Liver (tissue), 8 donors: ENCODE measurements at regions not wholly inside any gene's neighbourhood (a gene's known extent, or its start where the extent isn't known, plus 50 kb on each side); places are given as distances from the start of the nearest gene placed in this dataset.
A peak's percentile ranks its signal among the peaks of the same experiment; 100 is the strongest.
"Not testable (repeated sequence)": the region's sequence is repeated elsewhere in the genome, so short reads cannot be mapped to it uniquely, and the experiment has no call there.

ENCODE experiments used
- DNase-seq: peaks from one replicate; pipeline ENCODE4 v3.0.0-alpha.2; 2017; ENCODE audit warnings: low spot score
- H3K27ac ChIP-seq, 2 donors: one replicate each; pipeline ENCODE4 v1.7.0; 2013; ENCODE audit warnings: inconsistent platforms in 2 of 2, low read length in 2 of 2, control low read depth in 1 of 2, low read depth in 1 of 2, mild to moderate bottlenecking in 1 of 2
- H3K27me3 ChIP-seq, 4 donors: one replicate each; pipeline versions ENCODE4 v1.6.1 to v1.7.0; 2013; ENCODE audit warnings: low read length in 3 of 4, inconsistent platforms in 1 of 4, mild to moderate bottlenecking in 1 of 4, moderate library complexity in 1 of 4; ENCODE audit not compliant: control insufficient read depth in 4 of 4, insufficient read depth in 4 of 4
- H3K36me3 ChIP-seq, 4 donors: one replicate each; pipeline versions ENCODE4 v1.6.1 to v1.7.0; 2013; ENCODE audit warnings: low read length in 3 of 4, mild to moderate bottlenecking in 3 of 4, low read depth in 1 of 4, moderate library complexity in 1 of 4; ENCODE audit not compliant: control insufficient read depth in 4 of 4, insufficient read depth in 3 of 4
- H3K4me1 ChIP-seq, 4 donors: one replicate each; pipeline versions ENCODE4 v1.6.1 to v1.7.0; 2013; ENCODE audit warnings: low read length in 3 of 4, mild to moderate bottlenecking in 3 of 4, moderate library complexity in 1 of 4; ENCODE audit not compliant: control insufficient read depth in 4 of 4, insufficient read depth in 4 of 4
- H3K4me3 ChIP-seq, 3 donors: one replicate each; pipeline versions ENCODE4 v1.6.1 to v1.7.0; 2013; ENCODE audit warnings: low read length in 3 of 3, control low read depth in 1 of 3, low read depth in 1 of 3, mild to moderate bottlenecking in 1 of 3
- H3K9ac ChIP-seq, 2 donors: one replicate each; pipeline ENCODE4 v1.7.0; 2013; ENCODE audit warnings: low read length in 2 of 2, mild to moderate bottlenecking in 2 of 2, moderate library complexity in 2 of 2, control low read depth in 1 of 2, low read depth in 1 of 2
- H3K9me3 ChIP-seq, 4 donors: one replicate each; pipeline versions ENCODE4 v1.6.1 to v1.7.0; 2013; ENCODE audit warnings: low read length in 3 of 4; ENCODE audit not compliant: control insufficient read depth in 4 of 4
- EGR1 ChIP-seq, 2 donors: IDR thresholded peaks; 2 replicates each; pipeline ENCODE4 v1.6.1; 2016 to 2018; ENCODE audit warnings: antibody characterized with exemption in 2 of 2, low read depth in 2 of 2
- FOXA1 ChIP-seq: IDR thresholded peaks from 2 replicates; pipeline ENCODE4 v1.6.1; 2016; ENCODE audit warnings: antibody characterized with exemption
- FOXA2 ChIP-seq: IDR thresholded peaks from 2 replicates; pipeline ENCODE4 v1.6.1; 2016; ENCODE audit warnings: antibody characterized with exemption
- GABPA ChIP-seq, 2 donors: IDR thresholded peaks in 1 of 2; conservative IDR thresholded peaks in 1 of 2; 2 replicates each; pipeline ENCODE4 v1.6.1; 2016; ENCODE audit warnings: antibody characterized with exemption in 2 of 2, mild to moderate bottlenecking in 1 of 2, moderate library complexity in 1 of 2
- HNF4A ChIP-seq, 2 donors: conservative IDR thresholded peaks; 2 replicates each; pipeline ENCODE4 v1.6.1; 2016; ENCODE audit warnings: antibody characterized with exemption in 2 of 2, mild to moderate bottlenecking in 2 of 2
- HNF4G ChIP-seq: IDR thresholded peaks from 2 replicates; pipeline ENCODE4 v1.6.1; 2016; ENCODE audit warnings: antibody characterized with exemption
- JUND ChIP-seq, 2 donors: IDR thresholded peaks; 2 replicates each; pipeline ENCODE4 v1.6.1; 2016; ENCODE audit warnings: antibody characterized with exemption in 2 of 2
- NR2F2 ChIP-seq: IDR thresholded peaks from 2 replicates; pipeline ENCODE4 v1.6.1; 2016; ENCODE audit warnings: antibody characterized with exemption
- RAD21 ChIP-seq, 2 donors: IDR thresholded peaks; 2 replicates each; pipeline ENCODE4 v1.6.1; 2016; ENCODE audit warnings: antibody characterized with exemption in 2 of 2, mild to moderate bottlenecking in 2 of 2
- RXRA ChIP-seq, 2 donors: IDR thresholded peaks; 2 replicates each; pipeline ENCODE4 v1.6.1; 2017 to 2018; ENCODE audit warnings: antibody characterized with exemption in 2 of 2, mild to moderate bottlenecking in 1 of 2
- SP1 ChIP-seq: IDR thresholded peaks from 2 replicates; pipeline ENCODE4 v1.6.1; 2018; ENCODE audit warnings: antibody characterized with exemption, mild to moderate bottlenecking
- TAF1 ChIP-seq: conservative IDR thresholded peaks from 2 replicates; pipeline ENCODE4 v1.6.1; 2016; ENCODE audit warnings: antibody characterized with exemption, mild to moderate bottlenecking
- YY1 ChIP-seq: IDR thresholded peaks from 2 replicates; pipeline ENCODE4 v1.6.1; 2016; ENCODE audit warnings: antibody characterized with exemption, mild to moderate bottlenecking
- WGBS: extraction: QIAGEN DNeasy Blood & Tissue Kit; methylation state at CpG from one replicate; pipeline ENCODE4 v1.1.7; 2013; 5-methylcytosine and 5-hydroxymethylcytosine counted together
- TF ChIP-seq, protein P1 (sequence below): IDR thresholded peaks from 2 replicates; pipeline ENCODE4 v1.6.1; 2016; ENCODE audit warnings: antibody characterized with exemption
- TF ChIP-seq, protein P2 (sequence below): fragments of 150-350 bp; IDR thresholded peaks from 2 replicates; pipeline ENCODE4 v1.5.1; 2017; ENCODE audit warnings: improper control_type of control experiment, low read depth, low read length; ENCODE audit not compliant: missing input control
- TF ChIP-seq, protein P3 (sequence below): IDR thresholded peaks from 2 replicates; pipeline ENCODE4 v1.6.1; 2016; ENCODE audit warnings: antibody characterized with exemption
- TF ChIP-seq, protein P4 (sequence below): IDR thresholded peaks from 2 replicates; pipeline ENCODE4 v1.6.1; 2016; ENCODE audit warnings: antibody characterized with exemption
- TF ChIP-seq, protein P5 (sequence below): IDR thresholded peaks from 2 replicates; pipeline ENCODE4 v1.6.1; 2016; ENCODE audit warnings: antibody characterized with exemption, mild to moderate bottlenecking
- donor health status: healthy.
- donor health status: healthy.
- donor health status: healthy.
- donor health status: healthy.
- donor health status: healthy.

DNA sequence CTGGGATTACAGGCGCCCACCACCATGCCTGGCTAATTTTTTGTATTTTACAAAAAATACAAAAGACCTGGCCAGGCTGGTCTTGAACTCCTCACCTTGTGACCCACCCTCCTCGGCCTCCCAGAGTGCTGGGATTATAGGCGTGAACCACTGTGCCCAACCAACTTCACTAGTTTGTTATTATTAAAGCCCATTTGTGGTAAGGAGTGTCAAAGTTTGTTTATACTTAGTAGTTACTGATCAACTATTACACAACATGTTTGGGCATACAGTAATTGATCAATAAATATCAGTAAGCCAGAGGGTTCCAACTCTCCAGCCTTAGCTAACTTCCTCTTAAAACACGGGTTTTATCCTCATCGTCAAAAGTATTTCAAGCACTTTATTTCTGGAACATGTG is 67.5 kb upstream of the ZNG1B start:
- H3K27ac ChIP-seq, result peak overlapping the region; percentile 85 to 87
- no peaks in the 10 kb centered on the region for H3K9me3 ChIP-seq
- H3K4me1 ChIP-seq, result peaks cover 2 to 10% (median 6%) of the 10 kb centered on the region in 4 donors
- WGBS, result 27% methylated on average over 5 of the region's 5 CpGs
- no peak overlapping the region for H3K4me3 ChIP-seq
- TF ChIP-seq RXRA (IDR thresholded peaks at IDR 0.05) (peak; percentile 64 to 73), GABPA (IDR thresholded peaks at IDR 0.05 in 1 of 2, conservative IDR thresholded peaks at IDR 0.05 in 1 of 2) (no peak), FOXA2 (peak; percentile 26), RAD21 (IDR thresholded peaks at IDR 0.05) (no peak), YY1 (no peak), HNF4A (conservative IDR thresholded peaks at IDR 0.05) (peak; percentile 62 to 68), SP1 (peak; percentile 78), NR2F2 (no peak), TAF1 (no peak), HNF4G (no peak), EGR1 (IDR thresholded peaks at IDR 0.05; ENCODE audit: low read depth in 2 of 2) (peak in 1 of 2 donors; percentile 16), FOXA1 (no peak), JUND (IDR thresholded peaks at IDR 0.05) (peak in 1 of 2 donors; percentile 38)
- TF ChIP-seq, protein P1, sequence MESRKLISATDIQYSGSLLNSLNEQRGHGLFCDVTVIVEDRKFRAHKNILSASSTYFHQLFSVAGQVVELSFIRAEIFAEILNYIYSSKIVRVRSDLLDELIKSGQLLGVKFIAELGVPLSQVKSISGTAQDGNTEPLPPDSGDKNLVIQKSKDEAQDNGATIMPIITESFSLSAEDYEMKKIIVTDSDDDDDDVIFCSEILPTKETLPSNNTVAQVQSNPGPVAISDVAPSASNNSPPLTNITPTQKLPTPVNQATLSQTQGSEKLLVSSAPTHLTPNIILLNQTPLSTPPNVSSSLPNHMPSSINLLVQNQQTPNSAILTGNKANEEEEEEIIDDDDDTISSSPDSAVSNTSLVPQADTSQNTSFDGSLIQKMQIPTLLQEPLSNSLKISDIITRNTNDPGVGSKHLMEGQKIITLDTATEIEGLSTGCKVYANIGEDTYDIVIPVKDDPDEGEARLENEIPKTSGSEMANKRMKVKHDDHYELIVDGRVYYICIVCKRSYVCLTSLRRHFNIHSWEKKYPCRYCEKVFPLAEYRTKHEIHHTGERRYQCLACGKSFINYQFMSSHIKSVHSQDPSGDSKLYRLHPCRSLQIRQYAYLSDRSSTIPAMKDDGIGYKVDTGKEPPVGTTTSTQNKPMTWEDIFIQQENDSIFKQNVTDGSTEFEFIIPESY, result peak; percentile 68
- TF ChIP-seq, protein P2, sequence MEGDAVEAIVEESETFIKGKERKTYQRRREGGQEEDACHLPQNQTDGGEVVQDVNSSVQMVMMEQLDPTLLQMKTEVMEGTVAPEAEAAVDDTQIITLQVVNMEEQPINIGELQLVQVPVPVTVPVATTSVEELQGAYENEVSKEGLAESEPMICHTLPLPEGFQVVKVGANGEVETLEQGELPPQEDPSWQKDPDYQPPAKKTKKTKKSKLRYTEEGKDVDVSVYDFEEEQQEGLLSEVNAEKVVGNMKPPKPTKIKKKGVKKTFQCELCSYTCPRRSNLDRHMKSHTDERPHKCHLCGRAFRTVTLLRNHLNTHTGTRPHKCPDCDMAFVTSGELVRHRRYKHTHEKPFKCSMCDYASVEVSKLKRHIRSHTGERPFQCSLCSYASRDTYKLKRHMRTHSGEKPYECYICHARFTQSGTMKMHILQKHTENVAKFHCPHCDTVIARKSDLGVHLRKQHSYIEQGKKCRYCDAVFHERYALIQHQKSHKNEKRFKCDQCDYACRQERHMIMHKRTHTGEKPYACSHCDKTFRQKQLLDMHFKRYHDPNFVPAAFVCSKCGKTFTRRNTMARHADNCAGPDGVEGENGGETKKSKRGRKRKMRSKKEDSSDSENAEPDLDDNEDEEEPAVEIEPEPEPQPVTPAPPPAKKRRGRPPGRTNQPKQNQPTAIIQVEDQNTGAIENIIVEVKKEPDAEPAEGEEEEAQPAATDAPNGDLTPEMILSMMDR, result no peak
- TF ChIP-seq, protein P3, sequence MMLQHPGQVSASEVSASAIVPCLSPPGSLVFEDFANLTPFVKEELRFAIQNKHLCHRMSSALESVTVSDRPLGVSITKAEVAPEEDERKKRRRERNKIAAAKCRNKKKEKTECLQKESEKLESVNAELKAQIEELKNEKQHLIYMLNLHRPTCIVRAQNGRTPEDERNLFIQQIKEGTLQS, result peak; percentile 32
- TF ChIP-seq, protein P4, sequence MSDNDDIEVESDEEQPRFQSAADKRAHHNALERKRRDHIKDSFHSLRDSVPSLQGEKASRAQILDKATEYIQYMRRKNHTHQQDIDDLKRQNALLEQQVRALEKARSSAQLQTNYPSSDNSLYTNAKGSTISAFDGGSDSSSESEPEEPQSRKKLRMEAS, result no peak
- TF ChIP-seq, protein P5, sequence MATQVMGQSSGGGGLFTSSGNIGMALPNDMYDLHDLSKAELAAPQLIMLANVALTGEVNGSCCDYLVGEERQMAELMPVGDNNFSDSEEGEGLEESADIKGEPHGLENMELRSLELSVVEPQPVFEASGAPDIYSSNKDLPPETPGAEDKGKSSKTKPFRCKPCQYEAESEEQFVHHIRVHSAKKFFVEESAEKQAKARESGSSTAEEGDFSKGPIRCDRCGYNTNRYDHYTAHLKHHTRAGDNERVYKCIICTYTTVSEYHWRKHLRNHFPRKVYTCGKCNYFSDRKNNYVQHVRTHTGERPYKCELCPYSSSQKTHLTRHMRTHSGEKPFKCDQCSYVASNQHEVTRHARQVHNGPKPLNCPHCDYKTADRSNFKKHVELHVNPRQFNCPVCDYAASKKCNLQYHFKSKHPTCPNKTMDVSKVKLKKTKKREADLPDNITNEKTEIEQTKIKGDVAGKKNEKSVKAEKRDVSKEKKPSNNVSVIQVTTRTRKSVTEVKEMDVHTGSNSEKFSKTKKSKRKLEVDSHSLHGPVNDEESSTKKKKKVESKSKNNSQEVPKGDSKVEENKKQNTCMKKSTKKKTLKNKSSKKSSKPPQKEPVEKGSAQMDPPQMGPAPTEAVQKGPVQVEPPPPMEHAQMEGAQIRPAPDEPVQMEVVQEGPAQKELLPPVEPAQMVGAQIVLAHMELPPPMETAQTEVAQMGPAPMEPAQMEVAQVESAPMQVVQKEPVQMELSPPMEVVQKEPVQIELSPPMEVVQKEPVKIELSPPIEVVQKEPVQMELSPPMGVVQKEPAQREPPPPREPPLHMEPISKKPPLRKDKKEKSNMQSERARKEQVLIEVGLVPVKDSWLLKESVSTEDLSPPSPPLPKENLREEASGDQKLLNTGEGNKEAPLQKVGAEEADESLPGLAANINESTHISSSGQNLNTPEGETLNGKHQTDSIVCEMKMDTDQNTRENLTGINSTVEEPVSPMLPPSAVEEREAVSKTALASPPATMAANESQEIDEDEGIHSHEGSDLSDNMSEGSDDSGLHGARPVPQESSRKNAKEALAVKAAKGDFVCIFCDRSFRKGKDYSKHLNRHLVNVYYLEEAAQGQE, result peak; percentile 10
- no peaks in the 10 kb centered on the region for H3K36me3 ChIP-seq
- DNase-seq, result no peak
- peak overlapping the region in 1 of 2 donors; percentile 66 for H3K9ac ChIP-seq
- H3K27me3 ChIP-seq, result no peaks in the 10 kb centered on the region

DNA sequence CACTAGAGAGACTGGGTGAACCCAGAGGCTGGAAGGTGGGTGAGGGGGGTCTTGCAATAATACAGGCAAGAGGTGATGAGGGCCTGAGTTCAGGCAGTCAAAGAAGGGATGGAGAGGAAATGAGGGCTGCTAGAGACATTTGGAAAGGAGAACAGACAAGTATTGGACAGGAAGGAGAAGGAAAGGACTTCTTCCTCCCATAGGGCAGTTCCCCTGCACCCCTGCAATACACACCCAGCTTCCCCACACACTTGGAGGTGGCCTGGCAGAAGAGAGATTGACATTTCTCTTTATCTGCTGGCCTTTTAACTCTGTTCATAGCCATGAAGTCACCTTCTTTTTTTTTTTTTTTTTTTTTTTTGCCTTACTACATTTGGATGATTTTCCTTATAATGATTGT is 68.9 kb upstream of the ZNG1B start:
- H3K4me3 ChIP-seq, H3K9me3 ChIP-seq, H3K27me3 ChIP-seq, DNase-seq, H3K9ac ChIP-seq, H3K36me3 ChIP-seq, H3K27ac ChIP-seq: not testable (repeated sequence)
- peaks cover 2 to 10% (median 6%) of the 10 kb centered on the region in 4 donors for H3K4me1 ChIP-seq

DNA sequence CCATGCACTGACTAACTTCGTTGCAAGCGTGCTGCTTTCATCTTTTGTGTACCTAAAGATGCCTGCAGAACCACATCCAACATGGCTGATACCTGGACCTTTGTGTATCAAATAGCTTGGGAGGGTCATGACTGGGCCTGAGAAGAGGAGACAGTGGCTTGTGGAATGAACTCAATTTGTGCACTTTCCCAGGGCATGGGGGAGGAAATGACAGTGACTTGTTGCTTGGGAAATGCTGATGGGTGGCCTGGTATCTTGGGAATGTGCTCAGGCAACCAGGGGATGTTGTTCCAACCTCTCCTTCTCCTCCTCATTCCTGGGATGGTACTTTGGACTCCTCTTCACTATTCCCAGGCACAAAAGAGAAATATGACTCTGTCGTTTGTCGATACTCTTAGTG is 70.7 kb upstream of the ZNG1B start:
- not testable (repeated sequence) for H3K27me3 ChIP-seq, DNase-seq, H3K9me3 ChIP-seq, H3K36me3 ChIP-seq, H3K9ac ChIP-seq, H3K27ac ChIP-seq, H3K4me3 ChIP-seq
- peaks cover 2 to 10% (median 6%) of the 10 kb centered on the region in 4 donors for H3K4me1 ChIP-seq
- WGBS, result 65% methylated on average over 4 of the region's 4 CpGs

DNA sequence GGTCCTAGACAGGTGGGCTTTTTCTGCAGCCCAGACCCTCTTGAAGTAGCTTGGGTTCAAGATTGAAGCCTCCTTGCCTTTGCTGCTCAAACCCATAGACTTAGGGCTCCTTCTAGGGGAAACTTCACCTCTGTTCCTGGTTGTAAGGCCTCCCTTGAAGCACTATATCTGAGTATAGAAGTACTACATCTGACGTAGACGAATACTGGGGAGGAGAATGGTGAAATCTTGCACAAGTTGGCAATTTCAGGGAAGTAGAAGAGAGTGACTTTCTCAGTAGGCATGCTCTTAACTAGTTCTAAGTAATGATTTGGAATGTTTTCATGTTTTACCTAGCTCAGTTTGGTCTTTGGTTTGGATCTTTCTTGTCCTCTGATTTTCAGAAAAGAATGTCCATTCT is 71.7 kb upstream of the ZNG1B start:
- not testable (repeated sequence) for H3K36me3 ChIP-seq, H3K27me3 ChIP-seq, H3K27ac ChIP-seq, H3K4me3 ChIP-seq, H3K9ac ChIP-seq, DNase-seq, H3K9me3 ChIP-seq
- H3K4me1 ChIP-seq, result peaks cover 2 to 10% (median 6%) of the 10 kb centered on the region in 4 donors
- WGBS, result 82% methylated on average over 2 of the region's 2 CpGs
